Coronary artery (tissue), 2 donors: ENCODE measurements at regions not wholly inside any gene's neighbourhood (a gene's known extent, or its start where the extent isn't known, plus 50 kb on each side); places are given as distances from the start of the nearest gene placed in this dataset.

Source experiments
- DNase-seq: peaks from one replicate; pipeline ENCODE4 v3.0.0-alpha.2; 2017; ENCODE audit warnings: low spot score
- H3K27ac ChIP-seq, 2 donors: fragments of 200-600 bp; sonication (generic); one replicate each; pipeline ENCODE4 v1.5.1; 2016 to 2019
- H3K4me3 ChIP-seq: fragments of 200-600 bp; sonication (generic); 2 replicates; pipeline ENCODE4 v1.5.1; 2016; ENCODE audit warnings: mild to moderate bottlenecking, moderate library complexity
- CTCF ChIP-seq: fragments of 200-600 bp; sonication (generic); IDR thresholded peaks from one replicate; pipeline ENCODE4 v1.5.1; 2019; ENCODE audit warnings: antibody characterized with exemption

GRCh38 chr1:38475624-38476005 lies 384.0 kb downstream of the RRAGC start:
- DNase-seq = no peak
- no peak overlapping the region for H3K27ac ChIP-seq
- no peak overlapping the region for H3K4me3 ChIP-seq
- no peak for TF ChIP-seq CTCF

GRCh38 chr1:38474738-38475623 lies 384.6 kb downstream of the RRAGC start:
- no peak for TF ChIP-seq CTCF
- H3K4me3 ChIP-seq = no peak overlapping the region
- no peak overlapping the region for H3K27ac ChIP-seq
- DNase-seq = no peak

- Histone ChIP-seq H3K4me3 (no peak overlapping the region), H3K27ac (no peak overlapping the region)
- TF ChIP-seq CTCF = no peak
- no peak for DNase-seq
These were observed 393.1 kb downstream of the RRAGC start for GRCh38 chr1:38466487-38466886.

- Histone ChIP-seq H3K4me3 (no peak overlapping the region), H3K27ac (no peak overlapping the region)
- TF ChIP-seq CTCF = no peak
- no peak for DNase-seq
These were observed 394.1 kb downstream of the RRAGC start for GRCh38 chr1:38465460-38465859.

GRCh38 chr1:38464071-38464661 lies 395.4 kb downstream of the RRAGC start:
- H3K27ac ChIP-seq = no peak overlapping the region
- H3K4me3 ChIP-seq = no peak overlapping the region
- no peak for TF ChIP-seq CTCF
- DNase-seq = no peak

GRCh38 chr1:38463074-38463473 lies 396.5 kb downstream of the RRAGC start:
- DNase-seq = no peak
- Histone ChIP-seq H3K4me3 (no peak overlapping the region), H3K27ac (no peak overlapping the region)
- TF ChIP-seq CTCF = no peak

GRCh38 chr1:38456531-38456876 lies 403.1 kb downstream of the RRAGC start:
- H3K4me3 ChIP-seq = no peak overlapping the region
- TF ChIP-seq CTCF = no peak
- no peak overlapping the region for H3K27ac ChIP-seq
- no peak for DNase-seq
